ENCODE measurements at regions not wholly inside any gene's neighbourhood (a gene's known extent, or its start where the extent isn't known, plus 50 kb on each side); places are given as distances from the start of the nearest gene placed in this dataset.
"Not testable (repeated sequence)": the region's sequence is repeated elsewhere in the genome, so short reads cannot be mapped to it uniquely, and the experiment has no call there.

DNA sequence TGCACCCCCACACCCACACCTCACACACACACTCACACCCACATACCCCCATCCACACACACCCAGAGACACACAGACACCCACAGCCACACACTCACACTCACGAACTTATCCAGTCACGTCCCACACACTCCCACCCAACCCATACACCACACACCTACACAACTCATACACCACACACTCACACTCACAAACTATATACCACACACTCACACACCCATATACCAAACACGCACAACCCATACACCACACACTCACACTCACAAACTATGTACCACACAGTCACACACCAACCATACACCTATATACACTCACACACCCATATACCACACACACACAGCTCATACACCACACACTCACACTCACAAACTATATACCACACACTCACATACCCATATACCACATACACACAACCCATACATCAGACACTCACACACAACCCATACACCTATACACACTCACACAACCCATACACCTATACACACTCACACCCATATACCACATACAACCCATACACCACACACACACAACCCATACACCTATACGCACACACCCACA lies 162.4 kb downstream of the TMEM121 start:
- 51% methylated on average over 4 of the region's 4 CpGs for WGBS (ENCODE audit: low lambda C conversion rate)
- H2AFZ ChIP-seq (ENCODE audit: low read length); H4K20me1 ChIP-seq (ENCODE audit: insufficient read depth, low read length); H3K27ac ChIP-seq (ENCODE audit: extremely low read length, insufficient read depth, low read length); H3K4me1 ChIP-seq (ENCODE audit: insufficient read depth, low read length); H3K36me3 ChIP-seq (replicated peaks in 1 of 2; ENCODE audit: control insufficient read depth in 1 of 2, insufficient read depth in 2 of 2, low read length in 2 of 2); FAIRE-seq; CTCF ChIA-PET (ENCODE audit: low intra/inter-chr PET ratio, low total read pairs); H3K9ac ChIP-seq (ENCODE audit: insufficient read depth, low read depth, low read length); ATAC-seq; POLR2A ChIA-PET; H3K4me3 ChIP-seq (replicated peaks in 1 of 3; ENCODE audit: insufficient read depth in 1 of 3, low read depth in 2 of 3, low read length in 3 of 3); H3K27me3 ChIP-seq (ENCODE audit: control insufficient read depth in 1 of 2, insufficient read depth in 2 of 2, low read length in 2 of 2); DNase-seq (ENCODE audit: low spot score); intact Hi-C loops (cut with micrococcal nuclease; ENCODE audit: unreplicated experiment); H3K4me2 ChIP-seq (ENCODE audit: low read depth, low read length); in situ Hi-C loops (cut with HindIII; ENCODE audit: extremely low pct_ligation_motif_present, low pct_unique_long_range_greater_than_20kb); H3K79me2 ChIP-seq (ENCODE audit: insufficient read depth, low read length); BruUV-seq (replicated peaks); TF ChIP-seq FOXP1 (CRISPR knock-in tag; IDR thresholded peaks at IDR 0.05): not testable (repeated sequence)
- peak; percentile 44; the same call in 1 of the 2 replicates for TF ChIP-seq NBN (conservative IDR thresholded peaks at IDR 0.05)
- 0 out of 2 replicates have a peak, but pooled peaks have one; percentile 13 for TF ChIP-seq FOXP1 (IDR thresholded peaks at IDR 0.05)
- H3K9me3 ChIP-seq (ENCODE audit: low read length): peaks cover 11% of the 10 kb centered on the region; the same call in 1 of the 2 replicates

DNA sequence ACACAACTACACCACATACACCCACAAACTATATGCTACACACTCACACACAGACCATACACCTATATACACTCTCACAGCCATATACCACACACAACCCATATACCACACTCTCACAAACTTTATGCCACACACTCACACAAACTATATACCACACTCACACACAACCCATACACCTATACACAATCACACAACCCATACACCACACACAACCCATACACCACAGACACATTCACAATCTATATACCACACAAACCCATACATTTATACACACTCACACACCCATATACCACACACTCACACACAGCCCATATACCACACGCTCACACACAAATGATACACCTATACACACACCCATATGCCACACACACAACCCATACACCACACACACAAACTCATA lies 163.3 kb downstream of the TMEM121 start:
- H3K4me2 ChIP-seq (ENCODE audit: low read depth, low read length): no peak overlapping the region
- no peak overlapping the region for H3K4me3 ChIP-seq (replicated peaks in 1 of 3; ENCODE audit: insufficient read depth in 1 of 3, low read depth in 2 of 3, low read length in 3 of 3)
- no peaks in the 10 kb centered on the region for H3K79me2 ChIP-seq (ENCODE audit: insufficient read depth, low read length)
- no peak overlapping the region for H3K9ac ChIP-seq (ENCODE audit: insufficient read depth, low read depth, low read length)
- in situ Hi-C loops (cut with HindIII; ENCODE audit: extremely low pct_ligation_motif_present, low pct_unique_long_range_greater_than_20kb): no loop called here
- intact Hi-C loops (cut with micrococcal nuclease; ENCODE audit: unreplicated experiment): no loop called here
- H4K20me1 ChIP-seq (ENCODE audit: insufficient read depth, low read length): no peaks in the 10 kb centered on the region
- H3K27ac ChIP-seq (ENCODE audit: extremely low read length, insufficient read depth, low read length): no peak overlapping the region
- H3K27me3 ChIP-seq (ENCODE audit: control insufficient read depth in 1 of 2, insufficient read depth in 2 of 2, low read length in 2 of 2): no peaks in the 10 kb centered on the region
- no peak overlapping the region for H2AFZ ChIP-seq (ENCODE audit: low read length)
- no TSS peak for BruUV-seq (replicated peaks)
- peaks cover 11% of the 10 kb centered on the region; the same call in 1 of the 2 replicates for H3K9me3 ChIP-seq (ENCODE audit: low read length)
- no peak for TF ChIP-seq YY1 (IDR thresholded peaks at IDR 0.05; ENCODE audit: insufficient read depth, insufficient replicate concordance, low read depth, low read length)
- H3K36me3 ChIP-seq (replicated peaks in 1 of 2; ENCODE audit: control insufficient read depth in 1 of 2, insufficient read depth in 2 of 2, low read length in 2 of 2): no peaks in the 10 kb centered on the region
- no peak for DNase-seq (ENCODE audit: low spot score)
- no peaks in the 10 kb centered on the region for H3K4me1 ChIP-seq (ENCODE audit: insufficient read depth, low read length)
- ChIA-PET POLR2A (no interaction called here), CTCF (ENCODE audit: low intra/inter-chr PET ratio, low total read pairs) (no interaction called here)
- FAIRE-seq: no peak
- 92% methylated on average over 1 of the region's 1 CpG for WGBS (ENCODE audit: low lambda C conversion rate)
- ATAC-seq: no peak

All from HepG2 (cell line).